ENCODE measurements at regions not wholly inside any gene's neighbourhood (a gene's known extent, or its start where the extent isn't known, plus 50 kb on each side); places are given as distances from the start of the nearest gene placed in this dataset.
"Not testable (repeated sequence)": the region's sequence is repeated elsewhere in the genome, so short reads cannot be mapped to it uniquely, and the experiment has no call there.

- no peak overlapping the region for H2AFZ ChIP-seq
- no peaks in the 10 kb centered on the region for H3K9me2 ChIP-seq (ENCODE audit: insufficient read depth)
- no peak overlapping the region for H3K9ac ChIP-seq
- H3K27ac ChIP-seq = no peak overlapping the region
- no peaks in the 10 kb centered on the region for H3K4me1 ChIP-seq (ENCODE audit: insufficient read depth)
- H3K4me2 ChIP-seq (ENCODE audit: unreplicated experiment) = no peak overlapping the region
- no peaks in the 10 kb centered on the region for H3K9me3 ChIP-seq (ENCODE audit: low read depth)
- no peaks in the 10 kb centered on the region for H3F3A ChIP-seq (ENCODE audit: insufficient read depth)
- no peaks in the 10 kb centered on the region for H3K36me3 ChIP-seq (ENCODE audit: low read depth)
- H4K20me1 ChIP-seq (ENCODE audit: insufficient read depth) = no peaks in the 10 kb centered on the region
- DNase-seq = no peak
- in situ Hi-C loops (cut with MboI) = no loop called here
- H3K79me2 ChIP-seq (ENCODE audit: insufficient read depth) = no peaks in the 10 kb centered on the region
- 58% methylated on average over 5 of the region's 5 CpGs for WGBS, 2 experiments (ENCODE audit: low coverage in 1 of 2, low lambda C conversion rate in 2 of 2, missing lambda C conversion rate in 2 of 2)
- no peaks in the 10 kb centered on the region for H3K27me3 ChIP-seq (replicated peaks; ENCODE audit: insufficient read depth)
- TF ChIP-seq EZH2 (IDR thresholded peaks at IDR 0.05; ENCODE audit: insufficient read depth, poor library complexity, severe bottlenecking) (no peak), EZH2phosphoT487 (IDR thresholded peaks at IDR 0.05; ENCODE audit: insufficient read depth, low read depth) (no peak)
- no peak overlapping the region for H3K4me3 ChIP-seq
Observed at GRCh38 chr9:12329623-12329985, 363.6 kb upstream of the TYRP1 start.

- H3F3A ChIP-seq (ENCODE audit: insufficient read depth); H3K79me2 ChIP-seq (ENCODE audit: insufficient read depth); H3K4me3 ChIP-seq; H3K4me2 ChIP-seq (ENCODE audit: unreplicated experiment); DNase-seq; H3K4me1 ChIP-seq (ENCODE audit: insufficient read depth); H3K27me3 ChIP-seq (replicated peaks; ENCODE audit: insufficient read depth); H3K36me3 ChIP-seq (ENCODE audit: low read depth); H3K9me2 ChIP-seq (ENCODE audit: insufficient read depth); H2AFZ ChIP-seq; H3K27ac ChIP-seq; H4K20me1 ChIP-seq (ENCODE audit: insufficient read depth); H3K9me3 ChIP-seq (ENCODE audit: low read depth); H3K9ac ChIP-seq; in situ Hi-C loops (cut with MboI): not testable (repeated sequence)
- 61 to 65% methylated on average over 25 of the region's 26 CpGs for WGBS, 2 experiments (ENCODE audit: low coverage in 1 of 2, low lambda C conversion rate in 2 of 2, missing lambda C conversion rate in 2 of 2)
Observed at GRCh38 chr9:12333966-12334365, 359.2 kb upstream of the TYRP1 start.

GRCh38 chr9:12350775-12351174 is 342.4 kb upstream of the TYRP1 start:
- Histone ChIP-seq H3K9me3 (ENCODE audit: low read depth) (no peaks in the 10 kb centered on the region), H3K79me2 (ENCODE audit: insufficient read depth) (no peaks in the 10 kb centered on the region), H3K36me3 (ENCODE audit: low read depth) (no peaks in the 10 kb centered on the region), H3F3A (ENCODE audit: insufficient read depth) (no peaks in the 10 kb centered on the region), H3K4me2 (ENCODE audit: unreplicated experiment) (no peak overlapping the region), H3K4me1 (ENCODE audit: insufficient read depth) (no peaks in the 10 kb centered on the region), H3K9ac (no peak overlapping the region), H3K4me3 (no peak overlapping the region), H4K20me1 (ENCODE audit: insufficient read depth) (no peaks in the 10 kb centered on the region), H3K27ac (no peak overlapping the region), H3K27me3 (replicated peaks; ENCODE audit: insufficient read depth) (no peaks in the 10 kb centered on the region), H3K9me2 (ENCODE audit: insufficient read depth) (no peaks in the 10 kb centered on the region), H2AFZ (no peak overlapping the region)
- TF ChIP-seq EZH2phosphoT487 (IDR thresholded peaks at IDR 0.05; ENCODE audit: insufficient read depth, low read depth) (no peak), EZH2 (IDR thresholded peaks at IDR 0.05; ENCODE audit: insufficient read depth, poor library complexity, severe bottlenecking) (no peak)
- WGBS, 2 experiments (ENCODE audit: low coverage in 1 of 2, low lambda C conversion rate in 2 of 2, missing lambda C conversion rate in 2 of 2) = 4 to 6% methylated on average over 1 of the region's 1 CpG
- in situ Hi-C loops (cut with MboI) = no loop called here
- no peak for DNase-seq

GRCh38 chr9:12351293-12352044 is 341.7 kb upstream of the TYRP1 start:
- H3K36me3 ChIP-seq (ENCODE audit: low read depth) = no peaks in the 10 kb centered on the region
- no peaks in the 10 kb centered on the region for H3F3A ChIP-seq (ENCODE audit: insufficient read depth)
- no peak for TF ChIP-seq EZH2 (IDR thresholded peaks at IDR 0.05; ENCODE audit: insufficient read depth, poor library complexity, severe bottlenecking)
- no peak for TF ChIP-seq EZH2phosphoT487 (IDR thresholded peaks at IDR 0.05; ENCODE audit: insufficient read depth, low read depth)
- DNase-seq = no peak
- H3K4me3 ChIP-seq = no peak overlapping the region
- H2AFZ ChIP-seq = no peak overlapping the region
- H3K79me2 ChIP-seq (ENCODE audit: insufficient read depth) = no peaks in the 10 kb centered on the region
- in situ Hi-C loops (cut with MboI) = no loop called here
- no peaks in the 10 kb centered on the region for H3K9me2 ChIP-seq (ENCODE audit: insufficient read depth)
- H3K9me3 ChIP-seq (ENCODE audit: low read depth) = no peaks in the 10 kb centered on the region
- H3K27me3 ChIP-seq (replicated peaks; ENCODE audit: insufficient read depth) = no peaks in the 10 kb centered on the region
- no peak overlapping the region for H3K4me2 ChIP-seq (ENCODE audit: unreplicated experiment)
- no peak overlapping the region for H3K9ac ChIP-seq
- H3K4me1 ChIP-seq (ENCODE audit: insufficient read depth) = no peaks in the 10 kb centered on the region
- no peak overlapping the region for H3K27ac ChIP-seq
- no peaks in the 10 kb centered on the region for H4K20me1 ChIP-seq (ENCODE audit: insufficient read depth)
- 12 to 13% methylated on average over 3 of the region's 3 CpGs for WGBS, 2 experiments (ENCODE audit: low coverage in 1 of 2, low lambda C conversion rate in 2 of 2, missing lambda C conversion rate in 2 of 2)

- no peaks in the 10 kb centered on the region for H3K9me2 ChIP-seq (ENCODE audit: insufficient read depth)
- H3K4me2 ChIP-seq (ENCODE audit: unreplicated experiment) = no peak overlapping the region
- no peak overlapping the region for H3K27ac ChIP-seq
- no peak for DNase-seq
- no peak overlapping the region for H3K9ac ChIP-seq
- no peaks in the 10 kb centered on the region for H3K9me3 ChIP-seq (ENCODE audit: low read depth)
- no peak overlapping the region for H3K4me3 ChIP-seq
- no peaks in the 10 kb centered on the region for H4K20me1 ChIP-seq (ENCODE audit: insufficient read depth)
- in situ Hi-C loops (cut with MboI) = no loop called here
- no peaks in the 10 kb centered on the region for H3K27me3 ChIP-seq (replicated peaks; ENCODE audit: insufficient read depth)
- H3K4me1 ChIP-seq (ENCODE audit: insufficient read depth) = no peaks in the 10 kb centered on the region
- no peaks in the 10 kb centered on the region for H3K79me2 ChIP-seq (ENCODE audit: insufficient read depth)
- no peak overlapping the region for H2AFZ ChIP-seq
- no peaks in the 10 kb centered on the region for H3K36me3 ChIP-seq (ENCODE audit: low read depth)
- no peaks in the 10 kb centered on the region for H3F3A ChIP-seq (ENCODE audit: insufficient read depth)
- TF ChIP-seq EZH2phosphoT487 (IDR thresholded peaks at IDR 0.05; ENCODE audit: insufficient read depth, low read depth) (no peak), EZH2 (IDR thresholded peaks at IDR 0.05; ENCODE audit: insufficient read depth, poor library complexity, severe bottlenecking) (no peak)
Observed at GRCh38 chr9:12352045-12352315, 341.2 kb upstream of the TYRP1 start.

Data from GM23248 (cell line).